HUES64 (cell line): ENCODE measurements at regions not wholly inside any gene's neighbourhood (a gene's known extent, or its start where the extent isn't known, plus 50 kb on each side); places are given as distances from the start of the nearest gene placed in this dataset.
"Not testable (repeated sequence)": the region's sequence is repeated elsewhere in the genome, so short reads cannot be mapped to it uniquely, and the experiment has no call there.

Experiments
- H3K27ac ChIP-seq: 2 replicates; pipeline ENCODE4 v1.7.0; 2013; ENCODE audit warnings: low read depth, low read length, inconsistent platforms
- H3K27me3 ChIP-seq: 2 replicates; pipeline ENCODE4 v1.6.1; 2013; ENCODE audit warnings: mild to moderate bottlenecking, low read length; ENCODE audit not compliant: insufficient read depth
- H3K36me3 ChIP-seq: 2 replicates; pipeline ENCODE4 v1.6.1; 2013; ENCODE audit warnings: mild to moderate bottlenecking, low read length; ENCODE audit not compliant: insufficient read depth
- H3K4me1 ChIP-seq: 2 replicates; pipeline ENCODE4 v1.6.1; 2013; ENCODE audit warnings: mild to moderate bottlenecking, low read length, moderate library complexity; ENCODE audit not compliant: insufficient read depth
- H3K4me3 ChIP-seq: 2 replicates; pipeline ENCODE4 v1.5.1; 2013; ENCODE audit warnings: mild to moderate bottlenecking, low read length, moderate library complexity
- H3K9ac ChIP-seq: 2 replicates; pipeline ENCODE4 v1.6.1; 2013; ENCODE audit warnings: mild to moderate bottlenecking, low read depth, low read length
- H3K9me3 ChIP-seq: 2 replicates; pipeline ENCODE4 v1.6.1; 2013; ENCODE audit warnings: low read depth, low read length; ENCODE audit not compliant: insufficient read depth
- whole genome bisulfite sequencing: fragments of 150-250, 120-280 bp; methylation state at CpG from one replicate; pipeline ENCODE4 v1.1.7; 2013; ENCODE audit warnings: missing lambda C conversion rate; 5-methylcytosine and 5-hydroxymethylcytosine counted together

- Histone ChIP-seq H3K4me3 (no peak overlapping the region), H3K36me3 (no peaks in the 10 kb centered on the region), H3K4me1 (peaks cover 10% of the 10 kb centered on the region; the same call in 1 of the 2 replicates), H3K9me3 (no peaks in the 10 kb centered on the region), H3K27me3 (no peaks in the 10 kb centered on the region), H3K9ac (no peak overlapping the region), H3K27ac (no peak overlapping the region)
- 95% methylated on average over 6 of the region's 6 CpGs for WGBS
Measured at GRCh38 chr12:46516933-46517578, 144.5 kb upstream of the SLC38A2 start.

GRCh38 chr12:46516238-46516932 lies 143.8 kb upstream of the SLC38A2 start:
- WGBS, result 92% methylated on average over 5 of the region's 5 CpGs
- Histone ChIP-seq H3K9ac (no peak overlapping the region), H3K4me3 (no peak overlapping the region), H3K27ac (no peak overlapping the region), H3K9me3 (no peaks in the 10 kb centered on the region), H3K36me3 (no peaks in the 10 kb centered on the region), H3K4me1 (peaks cover 10% of the 10 kb centered on the region; the same call in 1 of the 2 replicates), H3K27me3 (no peaks in the 10 kb centered on the region)

GRCh38 chr12:46515829-46516228 lies 143.3 kb upstream of the SLC38A2 start:
- Histone ChIP-seq H3K9ac (no peak overlapping the region), H3K9me3 (no peaks in the 10 kb centered on the region), H3K27ac (no peak overlapping the region), H3K4me1 (peaks cover 10% of the 10 kb centered on the region; the same call in 1 of the 2 replicates), H3K27me3 (no peaks in the 10 kb centered on the region), H3K36me3 (no peaks in the 10 kb centered on the region), H3K4me3 (no peak overlapping the region)
- 98% methylated on average over 1 of the region's 1 CpG for WGBS

GRCh38 chr12:46514886-46515285 lies 142.3 kb upstream of the SLC38A2 start:
- Histone ChIP-seq H3K9me3 (0 out of 2 replicates have a peak, but pooled peaks cover 5% of the 10 kb centered on the region), H3K27me3 (no peaks in the 10 kb centered on the region), H3K4me3 (no peak overlapping the region), H3K9ac (no peak overlapping the region), H3K36me3 (no peaks in the 10 kb centered on the region), H3K4me1 (peaks cover 10% of the 10 kb centered on the region; the same call in 1 of the 2 replicates), H3K27ac (no peak overlapping the region)
- 91% methylated on average over 2 of the region's 2 CpGs for WGBS

- not testable (repeated sequence) for H3K27ac ChIP-seq, H3K4me1 ChIP-seq, H3K36me3 ChIP-seq, H3K9ac ChIP-seq, H3K27me3 ChIP-seq, H3K4me3 ChIP-seq
- peaks cover 21% of the 10 kb centered on the region for H3K9me3 ChIP-seq
Measured at GRCh38 chr12:46510257-46510656, 137.7 kb upstream of the SLC38A2 start.

GRCh38 chr12:46509135-46509534 lies 136.6 kb upstream of the SLC38A2 start:
- no CpG with 5 or more reads among the region's 1 CpG for WGBS
- H3K36me3 ChIP-seq, result no peaks in the 10 kb centered on the region
- no peak overlapping the region for H3K9ac ChIP-seq
- no peaks in the 10 kb centered on the region for H3K4me1 ChIP-seq
- peaks cover 26% of the 10 kb centered on the region for H3K9me3 ChIP-seq
- H3K27me3 ChIP-seq, result no peaks in the 10 kb centered on the region
- H3K27ac ChIP-seq, result no peak overlapping the region
- H3K4me3 ChIP-seq, result no peak overlapping the region

GRCh38 chr12:46508651-46509050 lies 136.1 kb upstream of the SLC38A2 start:
- peaks cover 26% of the 10 kb centered on the region for H3K9me3 ChIP-seq
- 96% methylated on average over 6 of the region's 6 CpGs for WGBS

GRCh38 chr12:46507766-46508165 lies 135.2 kb upstream of the SLC38A2 start:
- no peak overlapping the region for H3K9ac ChIP-seq
- no peak overlapping the region for H3K4me3 ChIP-seq
- no peaks in the 10 kb centered on the region for H3K36me3 ChIP-seq
- no peak overlapping the region for H3K27ac ChIP-seq
- no peaks in the 10 kb centered on the region for H3K4me1 ChIP-seq
- H3K27me3 ChIP-seq, result no peaks in the 10 kb centered on the region
- H3K9me3 ChIP-seq, result peaks cover 26% of the 10 kb centered on the region

More at GRCh38 chr12:46508651-46509050, 136.1 kb upstream of the SLC38A2 start:
- Histone ChIP-seq H3K27me3 (no peaks in the 10 kb centered on the region), H3K9ac (no peak overlapping the region), H3K4me3 (no peak overlapping the region), H3K36me3 (no peaks in the 10 kb centered on the region), H3K4me1 (no peaks in the 10 kb centered on the region), H3K27ac (no peak overlapping the region)

- no peak overlapping the region for H3K4me3 ChIP-seq
- no peak overlapping the region for H3K9ac ChIP-seq
- no peaks in the 10 kb centered on the region for H3K4me1 ChIP-seq
- no peak overlapping the region for H3K27ac ChIP-seq
- H3K27me3 ChIP-seq, result no peaks in the 10 kb centered on the region
- WGBS, result 95% methylated on average over 1 of the region's 1 CpG
- H3K9me3 ChIP-seq, result peaks cover 26% of the 10 kb centered on the region
- H3K36me3 ChIP-seq, result no peaks in the 10 kb centered on the region
Measured at GRCh38 chr12:46506961-46507360, 134.4 kb upstream of the SLC38A2 start.

GRCh38 chr12:46506198-46506597 lies 133.6 kb upstream of the SLC38A2 start:
- Histone ChIP-seq H3K9ac (no peak overlapping the region), H3K4me3 (no peak overlapping the region), H3K9me3 (peaks cover 30% of the 10 kb centered on the region), H3K27me3 (no peaks in the 10 kb centered on the region), H3K27ac (no peak overlapping the region), H3K4me1 (no peaks in the 10 kb centered on the region), H3K36me3 (no peaks in the 10 kb centered on the region)
- 100% methylated on average over 2 of the region's 2 CpGs for WGBS

GRCh38 chr12:46504494-46504893 lies 131.9 kb upstream of the SLC38A2 start:
- WGBS, result no CpG with 5 or more reads among the region's 1 CpG
- H3K9me3 ChIP-seq, result peaks cover 33% of the 10 kb centered on the region
- no peaks in the 10 kb centered on the region for H3K36me3 ChIP-seq
- H3K9ac ChIP-seq, result no peak overlapping the region
- H3K27ac ChIP-seq, result no peak overlapping the region
- H3K27me3 ChIP-seq, result no peaks in the 10 kb centered on the region
- no peaks in the 10 kb centered on the region for H3K4me1 ChIP-seq
- H3K4me3 ChIP-seq, result no peak overlapping the region
